Skin of body (tissue), 1 donor: ENCODE measurements at regions not wholly inside any gene's neighbourhood (a gene's known extent, or its start where the extent isn't known, plus 50 kb on each side); places are given as distances from the start of the nearest gene placed in this dataset.
"Not testable (repeated sequence)": the region's sequence is repeated elsewhere in the genome, so short reads cannot be mapped to it uniquely, and the experiment has no call there.

Source experiments
- DNase-seq: peaks from one replicate; lab custom pipeline; 2025; lab: John Stamatoyannopoulos, UW

DNA sequence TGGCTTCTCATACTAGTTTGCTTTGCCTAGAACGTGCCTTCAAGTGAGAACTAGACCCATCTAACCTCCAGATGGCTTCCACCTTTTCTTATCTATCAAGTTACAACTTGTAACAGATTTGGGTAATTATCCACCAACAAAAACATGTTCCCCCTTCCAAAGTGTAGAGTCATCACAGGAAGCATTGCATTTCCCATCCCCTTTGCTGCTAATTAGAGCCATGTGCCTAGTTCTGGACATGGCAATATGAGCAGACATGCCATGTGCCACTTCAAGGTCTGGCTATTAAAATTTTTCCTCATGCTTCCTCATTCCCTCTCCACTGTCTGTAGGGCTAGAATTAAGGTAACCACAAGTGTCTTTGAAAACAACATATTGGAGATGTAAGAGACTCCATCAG lies 814.4 kb downstream of the TENT5A start:
- DNase-seq = no peak

DNA sequence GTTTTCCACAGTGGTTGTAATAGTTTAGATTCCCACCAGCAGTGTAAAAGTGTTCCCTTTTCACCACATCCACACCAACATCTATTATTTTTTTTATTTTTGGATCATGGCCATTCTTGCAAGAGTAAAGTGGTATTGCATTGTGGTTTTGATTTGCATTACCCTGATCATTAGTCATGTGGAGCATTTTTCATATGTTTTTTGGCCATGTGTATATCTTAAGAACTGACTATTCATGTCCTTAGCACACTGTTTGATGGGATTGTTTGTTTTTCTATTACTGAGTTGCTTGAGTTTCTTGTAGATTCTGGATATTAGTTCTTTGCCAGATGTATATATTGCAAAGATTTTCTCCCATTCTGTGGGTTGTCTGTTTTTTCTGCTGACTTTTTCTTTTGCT lies 820.1 kb downstream of the TENT5A start:
- DNase-seq = no peak

DNA sequence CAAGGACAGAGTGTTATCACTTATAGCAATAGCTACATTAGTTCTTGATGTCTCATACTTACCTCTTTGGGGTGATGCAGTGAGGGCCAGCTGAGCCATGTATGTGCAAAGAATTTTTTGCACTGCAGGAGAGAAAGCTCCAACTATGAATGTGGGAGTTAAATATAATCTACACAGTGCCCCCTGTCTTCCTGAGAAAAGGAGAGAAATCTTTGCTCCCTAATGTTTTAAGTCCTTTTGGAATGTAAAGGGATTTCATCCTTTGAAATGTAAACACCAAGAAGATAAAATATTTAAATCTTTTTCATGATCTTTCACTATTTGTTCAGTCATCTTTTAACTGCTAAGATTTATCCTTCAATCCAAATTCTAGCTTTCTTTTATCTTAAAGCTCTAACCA lies 822.1 kb downstream of the TENT5A start:
- DNase-seq = no peak

DNA sequence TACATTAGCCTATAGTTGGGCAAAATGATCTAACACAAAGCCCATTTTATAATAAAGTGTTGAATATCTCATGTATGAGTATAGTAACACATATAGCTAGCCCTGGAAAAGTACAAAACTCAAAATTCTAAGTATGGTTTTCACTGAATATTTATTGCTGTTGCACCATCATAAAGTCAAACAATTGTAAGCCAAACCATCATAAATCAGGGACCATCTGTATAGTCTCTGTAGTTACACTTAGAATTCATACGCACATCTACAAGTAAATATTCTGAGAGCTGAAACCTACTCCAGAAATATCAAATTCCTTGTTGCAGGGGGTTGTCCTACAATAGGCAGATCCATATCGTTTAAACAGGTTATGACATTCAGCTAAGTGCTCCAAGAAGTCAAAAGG lies 817.3 kb downstream of the BCKDHB start:
- no peak for DNase-seq

DNA sequence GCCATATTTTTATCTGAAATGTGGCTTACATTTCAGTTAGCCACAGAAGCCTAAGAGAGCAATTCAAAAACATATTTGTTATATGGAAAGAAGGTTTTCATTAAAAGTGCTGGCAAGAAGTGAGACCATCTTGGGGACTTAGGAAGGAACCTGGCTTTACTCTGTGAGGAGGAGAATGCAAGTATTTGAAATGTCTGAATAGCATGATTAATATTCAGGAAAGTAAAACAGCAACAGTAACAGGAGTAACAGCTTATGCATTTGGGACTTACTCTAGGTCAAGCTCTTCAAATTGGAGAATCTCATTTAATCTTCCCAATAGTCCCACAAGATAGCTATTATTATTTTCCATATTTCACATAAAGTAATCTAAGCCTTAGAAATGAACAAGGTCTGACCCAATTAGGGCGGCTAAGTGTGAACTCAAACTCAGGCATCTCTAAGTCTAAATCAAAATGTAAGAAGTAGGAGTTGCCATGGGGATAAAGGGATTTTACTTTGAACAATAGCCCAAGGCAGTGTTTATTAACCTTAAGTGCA lies 816.5 kb downstream of the BCKDHB start:
- no peak for DNase-seq

DNA sequence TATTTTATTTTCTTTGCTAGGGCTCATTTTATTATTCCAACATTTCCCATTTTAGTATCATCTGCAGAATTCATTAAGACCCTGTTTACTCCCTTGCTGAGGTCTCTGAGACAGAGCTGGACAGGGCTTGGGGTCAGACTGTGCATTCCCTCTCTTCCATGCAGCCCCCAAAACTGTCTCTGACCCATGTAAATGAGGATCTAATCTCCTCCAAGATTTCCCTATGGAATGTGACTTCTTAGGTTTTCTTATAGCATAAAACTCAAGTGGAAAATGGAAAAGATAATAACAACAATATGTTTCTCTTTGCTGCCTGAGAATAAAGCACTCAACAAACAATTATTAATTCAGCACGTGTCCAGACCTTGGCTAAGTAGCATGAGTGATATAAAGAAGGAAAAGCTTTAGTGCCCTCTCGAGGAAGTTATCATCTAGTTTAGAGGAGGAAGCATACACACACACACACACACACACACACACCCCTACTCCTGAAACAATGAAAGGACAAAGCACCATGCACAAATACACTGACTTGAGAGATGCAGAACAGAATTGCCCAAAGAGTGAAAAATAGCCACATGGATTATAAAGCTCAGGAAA lies 815.5 kb downstream of the BCKDHB start:
- DNase-seq = peak; percentile 51

DNA sequence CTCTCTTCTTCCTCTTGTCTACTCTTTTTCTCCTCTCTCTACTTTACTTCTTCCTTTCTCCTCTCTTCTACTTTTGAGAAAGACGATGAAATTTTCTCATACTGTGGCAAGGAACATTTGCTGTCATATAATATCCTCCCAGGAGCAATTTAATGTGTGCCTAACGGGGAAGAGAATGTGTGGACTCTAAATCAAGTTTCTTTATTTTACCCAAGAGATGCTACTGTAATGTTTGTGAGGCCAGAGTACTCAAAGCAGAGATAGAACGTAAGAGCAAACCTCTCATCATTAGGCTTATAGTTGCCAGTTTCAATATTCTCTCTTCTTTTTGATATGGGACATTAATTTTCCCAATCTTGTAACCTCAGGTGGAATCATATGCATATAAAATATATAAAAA lies 801.4 kb downstream of the BCKDHB start:
- DNase-seq = no peak

DNA sequence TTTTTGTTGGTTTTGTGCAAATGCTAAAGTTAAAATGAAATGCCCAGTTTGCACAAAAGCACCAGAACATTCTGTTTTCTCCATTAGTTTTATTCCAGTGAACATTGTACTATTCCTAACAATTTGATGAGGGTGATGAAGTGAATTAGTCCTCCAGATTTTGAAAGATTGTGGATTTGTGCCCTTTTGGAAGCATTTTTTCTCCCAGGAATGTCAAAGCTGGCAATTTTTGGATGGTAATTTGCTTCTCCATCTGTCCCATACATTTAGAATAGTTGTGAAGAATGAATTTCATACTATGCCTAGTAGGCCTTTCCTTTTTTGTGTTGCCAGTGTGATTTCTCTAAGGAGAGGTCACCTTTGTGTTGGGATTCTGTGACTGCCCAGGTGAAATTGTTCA lies 797.2 kb downstream of the BCKDHB start:
- no peak for DNase-seq

DNA sequence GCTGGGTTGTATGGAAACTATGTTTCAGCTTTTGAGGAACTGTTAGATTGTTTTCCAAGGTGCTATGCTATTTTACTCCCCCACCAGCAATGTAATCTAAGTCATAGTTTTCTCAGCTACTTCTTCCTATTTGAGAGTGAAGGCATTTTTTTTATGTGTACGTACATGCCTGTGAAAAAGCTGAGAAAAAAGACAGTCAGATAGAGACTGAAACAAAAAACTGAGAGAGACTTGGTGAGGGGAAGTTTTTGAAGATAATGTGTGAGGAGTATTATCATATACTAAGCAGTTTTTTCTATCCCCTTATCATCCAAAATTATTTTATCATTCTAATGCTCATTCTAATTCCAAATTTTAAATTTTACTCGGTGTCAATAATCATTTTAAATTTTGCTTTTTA lies 780.0 kb downstream of the BCKDHB start:
- DNase-seq = no peak

DNA sequence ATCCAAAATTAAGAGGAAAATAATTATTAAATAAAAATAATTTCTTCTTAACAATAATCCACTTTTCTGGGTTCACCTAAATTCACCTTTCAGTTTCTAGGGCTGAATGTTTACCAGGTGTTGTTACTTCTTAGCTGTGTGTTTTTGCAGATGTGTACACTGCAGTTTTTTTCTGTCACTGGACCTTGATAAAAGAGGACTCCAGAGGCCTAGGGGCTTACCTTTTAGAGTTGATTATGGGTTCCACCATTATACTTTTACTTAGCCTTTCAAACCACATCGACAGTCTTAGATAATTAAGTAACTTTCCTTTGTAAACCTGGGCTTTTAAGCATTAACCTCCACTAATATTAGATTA lies 766.5 kb downstream of the BCKDHB start:
- DNase-seq = no peak

DNA sequence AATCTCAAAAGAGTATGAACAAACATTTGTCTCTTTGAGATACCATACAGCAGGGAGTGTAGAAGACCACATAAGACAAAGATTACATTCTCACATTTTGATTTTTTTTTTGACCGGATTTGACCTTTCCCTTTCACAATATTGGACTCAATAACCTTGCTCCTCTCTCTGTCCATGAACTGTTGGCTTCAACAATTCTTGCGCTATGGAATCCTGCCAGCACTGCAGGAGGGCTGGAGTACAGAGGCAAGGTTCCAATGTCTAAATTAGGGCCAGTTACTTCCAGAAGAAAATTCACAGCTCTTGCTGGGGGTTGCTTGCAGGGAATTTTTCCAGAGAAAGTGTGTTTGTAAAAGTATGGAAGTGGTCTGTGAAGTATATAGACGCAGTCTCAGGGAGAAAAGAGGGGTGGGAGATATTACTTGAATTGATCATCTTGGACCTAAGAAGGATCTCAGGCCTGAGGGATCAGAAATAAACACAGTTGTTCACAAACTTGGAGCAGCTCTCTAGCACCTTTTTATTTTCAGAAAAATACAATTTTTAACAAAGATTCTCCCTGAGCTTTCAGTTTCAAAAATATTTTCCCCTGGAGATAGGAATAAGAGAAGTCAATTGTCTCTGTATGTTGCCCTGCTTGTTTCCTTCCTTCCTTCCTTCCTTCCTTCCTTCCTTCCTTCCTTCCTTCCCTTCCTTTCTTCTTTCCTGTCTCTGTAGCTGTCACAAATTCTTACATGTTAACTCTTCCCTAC lies 765.9 kb downstream of the BCKDHB start:
- DNase-seq = peak; percentile 19

DNA sequence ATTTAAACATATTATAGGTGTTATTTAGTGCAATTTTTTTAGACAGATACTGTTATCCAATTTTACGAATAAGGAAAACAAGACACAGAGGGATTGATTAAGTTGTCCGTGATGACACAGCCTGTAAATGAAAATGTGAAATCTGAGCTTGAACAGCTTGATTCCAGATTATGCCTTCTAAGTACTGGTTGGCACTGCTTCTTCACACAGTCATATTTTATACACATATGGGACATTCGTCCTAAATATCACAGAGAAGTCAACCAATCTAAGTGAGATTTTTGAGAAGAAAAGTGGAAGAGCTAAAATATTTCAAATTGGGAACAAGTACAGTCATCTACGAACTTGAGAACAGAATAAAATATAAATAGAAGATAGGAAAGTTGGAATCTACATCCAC lies 756.3 kb downstream of the BCKDHB start:
- no peak for DNase-seq

DNA sequence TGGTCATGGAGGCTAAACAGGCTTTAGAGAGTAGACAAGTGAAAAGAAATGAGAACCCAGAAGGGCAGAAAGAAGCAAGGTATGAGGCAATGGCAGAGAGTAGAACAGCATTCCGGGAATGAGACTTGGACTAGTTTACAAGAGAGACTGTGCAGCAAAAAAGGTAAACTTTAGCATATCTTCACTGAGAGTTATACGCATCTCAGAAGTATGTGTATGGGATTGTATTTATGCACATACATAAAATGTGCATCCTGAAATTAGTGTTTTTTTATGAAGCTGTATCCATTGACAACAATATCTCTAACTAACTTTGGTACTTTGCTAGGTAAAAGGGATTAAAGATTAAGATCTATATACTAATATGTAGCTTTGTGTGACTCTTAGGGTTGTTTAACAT lies 753.6 kb downstream of the BCKDHB start:
- no peak for DNase-seq

DNA sequence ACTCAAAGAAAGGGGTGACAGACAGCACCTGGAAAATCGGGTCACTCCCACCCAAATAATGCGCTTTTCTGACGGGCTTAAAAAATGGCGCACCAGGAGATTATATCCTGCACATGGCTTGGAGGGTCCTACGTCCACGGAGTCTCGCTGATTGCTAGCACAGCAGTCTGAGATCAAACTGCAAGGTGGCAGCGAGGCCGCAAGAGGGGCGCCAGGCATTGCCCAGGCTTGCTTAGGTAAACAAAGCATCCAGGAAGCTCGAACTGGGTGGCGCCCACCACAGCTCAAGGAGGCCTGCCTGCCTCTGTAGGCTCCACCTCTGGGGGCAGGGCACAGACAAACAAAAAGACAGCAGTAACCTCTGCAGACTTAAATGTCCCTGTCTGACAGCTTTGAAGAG lies 741.5 kb downstream of the BCKDHB start:
- DNase-seq = not testable (repeated sequence)

DNA sequence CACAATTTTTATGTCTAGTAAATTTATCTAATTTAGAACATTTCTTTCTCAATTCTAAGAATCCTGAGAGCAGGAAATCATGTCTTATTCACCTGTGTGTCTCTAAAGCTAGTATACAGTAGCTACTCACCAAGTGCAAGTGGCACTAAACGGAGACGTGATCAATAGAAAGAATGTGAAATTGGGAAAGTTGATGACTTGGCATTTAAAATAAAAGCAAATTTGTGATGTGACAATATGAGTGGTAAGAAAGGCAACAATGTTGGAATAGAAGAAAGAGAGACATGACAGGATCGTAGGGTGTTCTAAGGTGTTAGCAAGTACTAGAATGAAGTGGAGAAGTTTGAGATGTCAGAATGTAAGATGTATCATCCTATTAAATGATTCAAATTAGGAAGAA lies 725.9 kb downstream of the BCKDHB start:
- DNase-seq = no peak

DNA sequence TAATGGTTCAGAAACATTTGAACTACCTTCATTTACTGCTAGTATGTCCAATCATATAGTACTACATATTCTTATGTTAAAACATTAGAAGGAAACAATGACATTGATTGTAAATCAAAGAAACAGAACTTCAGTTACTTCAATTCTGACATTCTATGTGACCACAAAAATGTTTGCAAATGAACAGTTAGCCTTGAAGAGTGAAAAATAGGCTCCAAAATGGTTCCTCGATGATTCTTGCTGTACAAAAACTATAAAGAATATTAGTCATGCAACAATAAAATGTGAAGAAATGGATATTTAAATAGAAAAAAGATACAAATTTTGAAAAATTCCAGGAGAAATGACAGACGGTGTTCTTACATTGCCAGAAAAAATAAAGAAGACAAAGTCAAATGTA lies 686.9 kb downstream of the BCKDHB start:
- no peak for DNase-seq

DNA sequence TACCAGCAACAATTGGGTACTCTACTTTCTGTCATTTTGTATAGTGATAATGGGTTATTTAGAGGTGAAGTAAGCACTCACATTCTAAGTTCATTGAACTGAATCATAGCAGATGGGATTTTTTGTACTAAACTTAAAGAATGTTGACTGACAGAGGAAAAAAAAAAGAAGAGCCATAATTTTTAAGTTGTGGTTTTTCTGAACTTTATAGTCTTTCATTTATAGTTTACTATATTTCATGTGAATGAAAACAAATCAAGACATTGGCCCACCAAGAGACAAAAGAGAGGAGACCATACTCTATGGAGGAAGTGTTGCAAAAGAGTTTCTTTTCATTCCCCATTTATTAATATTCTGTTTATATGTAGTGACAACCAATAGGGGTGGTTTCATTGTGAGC lies 685.7 kb downstream of the BCKDHB start:
- DNase-seq = no peak

DNA sequence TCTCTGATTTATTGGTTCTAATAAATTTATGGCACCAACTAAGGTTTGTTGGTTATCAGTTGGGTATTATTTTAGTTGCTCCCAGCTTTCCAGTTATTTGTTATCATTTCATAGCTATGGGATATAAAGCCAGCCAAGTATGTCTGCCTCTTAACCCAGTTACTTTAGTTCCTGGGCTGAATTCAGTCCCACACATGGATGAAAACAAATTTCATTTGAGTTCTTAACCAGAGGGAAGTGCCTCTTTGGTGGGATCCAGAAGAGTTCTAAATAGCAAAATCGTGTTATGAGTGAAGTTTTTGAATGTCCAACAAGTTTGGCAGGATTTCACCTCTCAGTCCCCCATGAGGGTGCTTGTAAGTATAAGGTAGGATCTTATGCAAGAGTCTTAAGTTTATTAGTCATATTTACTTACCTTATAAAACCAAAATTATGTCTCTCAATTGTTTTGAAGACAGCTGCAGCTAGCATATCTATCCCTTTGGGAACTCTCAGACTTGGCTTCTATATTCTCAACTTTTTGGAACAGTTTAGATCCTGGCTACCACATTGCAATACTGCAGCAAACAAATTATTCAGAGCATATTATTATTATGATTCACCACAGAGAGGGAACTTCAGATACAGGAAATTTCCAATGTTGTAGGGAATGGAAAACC lies 683.6 kb downstream of the BCKDHB start:
- peak; percentile 75 for DNase-seq

DNA sequence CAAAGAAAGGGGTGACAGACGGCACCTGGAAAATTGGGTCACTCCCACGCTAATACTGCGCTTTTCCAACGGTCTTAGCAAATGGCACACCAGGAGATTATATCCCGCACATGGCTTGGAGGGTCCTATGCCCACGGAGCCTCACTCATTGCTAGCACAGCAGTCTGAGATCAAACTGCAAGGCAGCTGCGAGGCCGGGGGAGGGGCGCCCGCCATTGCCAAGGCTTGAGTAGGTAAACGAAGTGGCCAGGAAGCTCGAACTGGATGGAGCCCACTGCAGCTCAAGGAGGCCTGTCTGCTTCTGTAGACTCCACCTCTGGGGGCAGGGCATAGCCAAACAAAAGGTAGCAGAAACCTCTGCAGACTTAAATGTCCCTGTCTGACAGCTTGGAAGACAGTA lies 676.8 kb downstream of the BCKDHB start:
- not testable (repeated sequence) for DNase-seq

DNA sequence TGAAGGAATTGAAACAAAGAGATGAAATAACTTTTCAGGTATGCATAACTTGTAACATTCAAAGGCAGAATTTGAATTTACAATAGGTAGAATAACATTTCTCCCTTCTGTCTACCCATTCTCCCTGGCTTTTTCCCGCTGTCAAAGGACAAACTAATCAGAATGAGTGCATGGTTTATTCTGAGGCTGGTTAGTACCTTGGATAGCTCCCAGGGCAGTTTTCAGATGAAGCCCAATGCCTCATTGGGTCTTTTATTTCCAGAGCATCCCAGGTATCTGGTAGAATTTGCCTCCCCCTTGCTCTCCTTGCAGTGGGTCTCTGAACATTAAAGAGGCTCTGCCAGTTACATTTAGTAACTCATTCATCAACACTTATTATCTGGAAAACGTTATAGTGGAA lies 665.5 kb downstream of the BCKDHB start:
- DNase-seq = no peak

DNA sequence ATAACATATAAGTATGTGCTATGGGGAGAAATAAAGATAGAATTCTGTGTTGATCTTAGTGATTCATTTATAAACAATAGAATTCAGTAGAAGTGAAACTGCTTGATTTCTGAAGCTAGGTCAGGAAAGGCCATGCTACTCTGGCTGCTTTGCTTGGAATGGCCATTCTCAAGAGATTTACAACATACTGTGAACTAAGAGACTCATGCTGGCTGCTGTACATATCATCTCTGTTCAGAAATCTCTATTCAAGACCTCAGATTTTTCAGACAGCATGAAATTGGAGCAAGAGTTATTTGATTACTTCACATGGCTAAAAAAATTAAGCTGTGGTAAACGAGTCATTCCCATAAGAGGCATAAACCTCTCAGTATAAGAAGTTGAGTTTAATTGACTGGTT lies 662.6 kb downstream of the BCKDHB start:
- DNase-seq = peak; percentile 32

DNA sequence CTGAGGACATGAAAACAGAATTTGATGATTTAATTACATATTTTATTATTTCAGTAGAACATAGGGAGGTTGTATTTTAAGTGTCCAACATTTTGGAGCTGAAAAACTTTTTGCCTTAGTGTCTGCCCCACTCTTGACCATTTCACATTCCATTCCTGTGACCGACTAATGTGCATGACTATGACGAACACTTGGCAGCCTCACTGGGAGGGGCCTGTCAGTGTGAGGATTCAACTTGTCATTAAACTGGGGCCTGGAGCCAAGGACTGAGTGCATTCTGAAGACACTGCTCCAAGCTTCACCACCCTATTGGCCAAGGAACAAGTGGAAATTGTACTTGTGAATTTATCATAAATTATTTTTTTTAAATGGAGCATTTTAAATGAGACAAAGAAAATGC lies 661.3 kb downstream of the BCKDHB start:
- peak; percentile 73 for DNase-seq

DNA sequence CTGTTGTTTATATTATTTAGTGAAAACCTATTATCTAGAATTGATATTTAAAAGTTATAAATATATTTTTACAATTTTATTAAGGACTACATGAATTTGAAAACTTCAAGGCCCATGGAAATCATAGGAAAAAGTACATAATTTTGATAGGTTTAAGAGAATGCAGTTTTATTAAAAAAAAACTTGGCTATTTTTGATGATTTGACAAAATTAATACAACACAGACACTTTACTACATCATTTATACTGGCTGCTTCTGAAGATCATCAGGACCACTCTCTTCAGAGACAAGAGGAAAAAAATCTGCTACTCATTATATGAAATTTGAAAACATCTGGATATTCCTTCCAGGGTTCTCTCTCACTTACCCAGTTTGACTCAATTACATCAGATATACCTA lies 637.7 kb downstream of the BCKDHB start:
- no peak for DNase-seq
